Caco-2 (cell line): ENCODE measurements at regions not wholly inside any gene's neighbourhood (a gene's known extent, or its start where the extent isn't known, plus 50 kb on each side); places are given as distances from the start of the nearest gene placed in this dataset.

Experiments used
- BruUV-seq: library from RNA; stranded (reverse); fragments of 400-500 nt; replicated peaks from 2 replicates; lab custom pipeline; 2021; lab: Mats Ljungman, UMichigan
- CTCF ChIA-PET: fragments of 300-600 bp; sonication (Branson Sonifier 250); formaldehyde crosslinking; loops from one replicate; lab custom pipeline; 2022; ENCODE audit warnings: antibody characterized with exemption; lab: Charles Lee
- POLR2A ChIA-PET: fragments of 300-600 bp; sonication (Branson Sonifier 250); formaldehyde crosslinking; loops from one replicate; lab custom pipeline; 2022; ENCODE audit warnings: antibody characterized with exemption; lab: Charles Lee
- DNase-seq, 2 experiments: peaks; one replicate each; pipeline versions ENCODE4 v3.0.0 to v3.0.0-alpha.2; 2020 to 2022
- H3K27me3 ChIP-seq: replicated peaks from 2 replicates; pipeline ENCODE4 v1.6.0; 2011; ENCODE audit warnings: low read length; ENCODE audit not compliant: control insufficient read depth, insufficient read depth
- H3K36me3 ChIP-seq: 2 replicates; pipeline ENCODE4 v1.5.1; 2011; ENCODE audit warnings: low read length; ENCODE audit not compliant: control insufficient read depth, insufficient read depth
- H3K4me1 ChIP-seq: fragments of 250-450 bp; sonication (Bioruptor Pico); 2 replicates; pipeline ENCODE4 v1.5.1; 2020; ENCODE audit warnings: mild to moderate bottlenecking
- H3K4me3 ChIP-seq: 2 replicates; pipeline ENCODE4 v1.5.1; 2011; ENCODE audit warnings: low read depth, mild to moderate bottlenecking, control low read depth, low read length
- H3K9me3 ChIP-seq: fragments of 250-450 bp; sonication (Bioruptor Pico); 2 replicates; pipeline ENCODE4 v1.5.1; 2020; ENCODE audit warnings: mild to moderate bottlenecking, moderate library complexity
- H3K27ac Mint-ChIP-seq: one replicate; pipeline ENCODE4 v1.8.0; 2022; ENCODE audit warnings: mixed read lengths; ENCODE audit not compliant: unreplicated experiment
- H3K27me3 Mint-ChIP-seq: one replicate; pipeline ENCODE4 v1.8.0; 2022; ENCODE audit warnings: mixed read lengths; ENCODE audit not compliant: insufficient read depth, unreplicated experiment
- H3K36me3 Mint-ChIP-seq: one replicate; pipeline ENCODE4 v1.8.0; 2022; ENCODE audit warnings: mild to moderate bottlenecking, mixed read lengths; ENCODE audit not compliant: insufficient read depth, unreplicated experiment
- H3K4me1 Mint-ChIP-seq: one replicate; pipeline ENCODE4 v1.8.0; 2022; ENCODE audit warnings: low read depth, mixed read lengths; ENCODE audit not compliant: unreplicated experiment
- H3K4me3 Mint-ChIP-seq: one replicate; pipeline ENCODE4 v1.8.0; 2022; ENCODE audit warnings: mild to moderate bottlenecking, moderate library complexity, mixed read lengths; ENCODE audit not compliant: unreplicated experiment
- H3K9me3 Mint-ChIP-seq: one replicate; pipeline ENCODE4 v1.8.0; 2022; ENCODE audit warnings: mixed read lengths; ENCODE audit not compliant: unreplicated experiment
- CTCF ChIP-seq, 2 experiments: fragments of 200-600 bp in 1 of 2; IDR thresholded peaks; 1 replicate in 1 of 2; 2 replicates in 1 of 2; pipeline versions ENCODE4 v1.5.1 to v1.8.0; 2011 to 2022; ENCODE audit warnings: antibody characterized with exemption in 1 of 2, control low read depth in 1 of 2, inconsistent platforms in 1 of 2, low read depth in 1 of 2, low read length in 1 of 2, mild to moderate bottlenecking in 1 of 2, moderate library complexity in 1 of 2; ENCODE audit not compliant: insufficient read depth in 1 of 2, severe bottlenecking in 1 of 2, unreplicated experiment in 1 of 2
- intact Hi-C: fragments of 100-400 bp; cut with micrococcal nuclease; formaldehyde crosslinking; loops from one replicate; pipeline ENCODE4 v1.10.0; 2022; ENCODE audit not compliant: unreplicated experiment

- H3K4me3 ChIP-seq = no peak overlapping the region
- no peak for DNase-seq
- no peaks in the 10 kb centered on the region for H3K9me3 ChIP-seq
- peaks cover 1% of the 10 kb centered on the region for H3K4me1 ChIP-seq
- Mint-ChIP-seq H3K4me1 (peaks cover 3% of the 10 kb centered on the region), H3K27me3 (peaks cover 6% of the 10 kb centered on the region), H3K27ac (no peak overlapping the region), H3K9me3 (no peaks in the 10 kb centered on the region), H3K4me3 (no peak overlapping the region), H3K36me3 (peaks cover 3% of the 10 kb centered on the region)
- no peaks in the 10 kb centered on the region for H3K36me3 ChIP-seq
- POLR2A ChIA-PET = no interaction called here
- BruUV-seq = no TSS peak
- no peak for TF ChIP-seq CTCF (IDR thresholded peaks at IDR 0.05; ENCODE audit: insufficient read depth in 1 of 2, low read depth in 1 of 2, low read length in 1 of 2, severe bottlenecking in 1 of 2, unreplicated experiment in 1 of 2)
- intact Hi-C loops = no loop called here
- H3K27me3 ChIP-seq = no peaks in the 10 kb centered on the region
- CTCF ChIA-PET = interaction anchor here (0.7 to 1.2 kb wide), 2 partner anchors 237 to 1507 kb away, joined by 3 to 4 read pairs; no protein-coding TSS in a partner anchor
These were observed 169.1 kb downstream of the BMP7 start for GRCh38 chr20:57097245-57097915.

- Mint-ChIP-seq H3K36me3 (peaks cover 4% of the 10 kb centered on the region), H3K9me3 (no peaks in the 10 kb centered on the region), H3K27me3 (peaks cover 10% of the 10 kb centered on the region), H3K4me3 (no peak overlapping the region), H3K4me1 (no peaks in the 10 kb centered on the region), H3K27ac (no peak overlapping the region)
- Histone ChIP-seq H3K9me3 (no peaks in the 10 kb centered on the region), H3K4me3 (no peak overlapping the region), H3K27me3 (no peaks in the 10 kb centered on the region), H3K4me1 (no peaks in the 10 kb centered on the region), H3K36me3 (no peaks in the 10 kb centered on the region)
- POLR2A ChIA-PET = interaction anchor here (0.6 kb wide), 1 partner anchor 186 kb away, joined by 3 read pairs; no protein-coding TSS in a partner anchor
- CTCF ChIA-PET = interaction anchor here (0.6 kb wide), 1 partner anchor 391 kb away, joined by 3 read pairs; no protein-coding TSS in a partner anchor
- DNase-seq = no peak
- intact Hi-C loops = no loop called here
- TF ChIP-seq CTCF (IDR thresholded peaks at IDR 0.05; ENCODE audit: insufficient read depth in 1 of 2, low read depth in 1 of 2, low read length in 1 of 2, severe bottlenecking in 1 of 2, unreplicated experiment in 1 of 2) = no peak
- no TSS peak for BruUV-seq
These were observed 164.3 kb downstream of the BMP7 start for GRCh38 chr20:57102160-57102559.

GRCh38 chr20:57102566-57102965, 163.9 kb downstream of the BMP7 start:
- peaks cover 4% of the 10 kb centered on the region for H3K36me3 Mint-ChIP-seq
- no peaks in the 10 kb centered on the region for H3K4me1 ChIP-seq
- H3K4me1 Mint-ChIP-seq = no peaks in the 10 kb centered on the region
- ChIA-PET POLR2A (interaction anchor here (0.6 kb wide), 1 partner anchor 185 kb away, joined by 3 read pairs; no protein-coding TSS in a partner anchor), CTCF (interaction anchor here (0.5 to 1.2 kb wide), 5 partner anchors 10 to 391 kb away, joined by 3 to 4 read pairs (median 3); no protein-coding TSS in a partner anchor)
- peaks cover 10% of the 10 kb centered on the region for H3K27me3 Mint-ChIP-seq
- H3K4me3 Mint-ChIP-seq = no peak overlapping the region
- no peak overlapping the region for H3K4me3 ChIP-seq
- no peak for TF ChIP-seq CTCF (IDR thresholded peaks at IDR 0.05; ENCODE audit: insufficient read depth in 1 of 2, low read depth in 1 of 2, low read length in 1 of 2, severe bottlenecking in 1 of 2, unreplicated experiment in 1 of 2)
- H3K27me3 ChIP-seq = no peaks in the 10 kb centered on the region
- intact Hi-C loops = no loop called here
- no peak for DNase-seq
- no peaks in the 10 kb centered on the region for H3K36me3 ChIP-seq
- no TSS peak for BruUV-seq
- no peaks in the 10 kb centered on the region for H3K9me3 Mint-ChIP-seq
- no peaks in the 10 kb centered on the region for H3K9me3 ChIP-seq
- H3K27ac Mint-ChIP-seq = no peak overlapping the region
